SU-DHL-6 (cell line): ENCODE measurements at regions not wholly inside any gene's neighbourhood (a gene's known extent, or its start where the extent isn't known, plus 50 kb on each side); places are given as distances from the start of the nearest gene placed in this dataset.

Source experiments
- CTCF ChIP-seq: fragments of 200-600 bp; sonication (generic); IDR thresholded peaks from one replicate; pipeline ENCODE4 v1.5.1; 2017; ENCODE audit warnings: antibody characterized with exemption, mild to moderate bottlenecking, low read length, moderate library complexity; ENCODE audit not compliant: insufficient read depth, poor library complexity, severe bottlenecking
- EZH2phosphoT487 ChIP-seq: fragments of 200-600 bp; sonication (generic), shearing (Covaris generic); conservative IDR thresholded peaks from 2 replicates; pipeline ENCODE4 v1.6.1; 2018; ENCODE audit warnings: mild to moderate bottlenecking, antibody characterized with exemption, low read length, moderate library complexity, mixed read lengths

- TF ChIP-seq CTCF (no peak), EZH2phosphoT487 (no peak)
These were observed 520.8 kb downstream of the PTPRU start for GRCh38 chr1:29756901-29757725.
